WTC11 (cell line): ENCODE measurements at regions not wholly inside any gene's neighbourhood (a gene's known extent, or its start where the extent isn't known, plus 50 kb on each side); places are given as distances from the start of the nearest gene placed in this dataset.
"Not testable (repeated sequence)": the region's sequence is repeated elsewhere in the genome, so short reads cannot be mapped to it uniquely, and the experiment has no call there.

Source experiments
- ATAC-seq: fragments of 200-7000 bp; cut with Tn5 transposase; 2 replicates; pipeline ENCODE4 v1.10.0; 2021; ENCODE audit warnings: mild to moderate bottlenecking, moderate library complexity
- CTCF ChIA-PET: fragments of 300-600 bp; sonication (Branson Sonifier 250); formaldehyde crosslinking; loops from one replicate; lab custom pipeline; 2021; ENCODE audit warnings: antibody characterized with exemption; lab: Charles Lee
- POLR2A ChIA-PET: fragments of 350-600 bp; sonication (Branson Sonifier 250); formaldehyde crosslinking; loops from one replicate; lab custom pipeline; 2021; ENCODE audit warnings: antibody characterized with exemption; lab: Charles Lee
- DNase-seq: peaks from one replicate; pipeline ENCODE4 v3.0.0; 2021; ENCODE audit warnings: low spot score
- H3K27ac Mint-ChIP-seq: 2 replicates; pipeline ENCODE4 v1.8.0; 2021; ENCODE audit warnings: mixed read lengths
- H3K27me3 Mint-ChIP-seq: 2 replicates; pipeline ENCODE4 v1.8.0; 2021; ENCODE audit warnings: low read depth, mild to moderate bottlenecking, moderate library complexity, mixed read lengths
- H3K36me3 Mint-ChIP-seq: 2 replicates; pipeline ENCODE4 v1.8.0; 2021; ENCODE audit warnings: mixed read lengths
- H3K4me1 Mint-ChIP-seq: 2 replicates; pipeline ENCODE4 v1.8.0; 2022; ENCODE audit warnings: mixed read lengths
- H3K4me3 Mint-ChIP-seq: 2 replicates; pipeline ENCODE4 v1.8.0; 2021; ENCODE audit warnings: mild to moderate bottlenecking, moderate library complexity, mixed read lengths
- H3K9me3 Mint-ChIP-seq: 2 replicates; pipeline ENCODE4 v1.8.0; 2021; ENCODE audit warnings: mixed read lengths
- FOXK1 ChIP-seq: sonication (generic); formaldehyde crosslinking; IDR thresholded peaks from 2 replicates; pipeline ENCODE4 v1.8.0; 2022; ENCODE audit warnings: mild to moderate bottlenecking, moderate library complexity, missing genetic modification reagents
- GABPB1 ChIP-seq: sonication (generic); formaldehyde crosslinking; IDR thresholded peaks from 2 replicates; pipeline ENCODE4 v1.8.1; 2023; ENCODE audit warnings: mild to moderate bottlenecking, missing genetic modification reagents
- MYBL2 ChIP-seq: sonication (generic); formaldehyde crosslinking; IDR thresholded peaks from 2 replicates; pipeline ENCODE4 v1.8.1; 2023; ENCODE audit warnings: mild to moderate bottlenecking, moderate library complexity, missing genetic modification reagents
- NFE2L1 ChIP-seq: sonication (generic); formaldehyde crosslinking; IDR thresholded peaks from 2 replicates; pipeline ENCODE4 v1.8.1; 2023; ENCODE audit warnings: missing genetic modification reagents
- SMAD4 ChIP-seq: sonication (generic); formaldehyde crosslinking; IDR thresholded peaks from 2 replicates; pipeline ENCODE4 v1.8.0; 2022; ENCODE audit warnings: mild to moderate bottlenecking, missing genetic modification reagents
- SP1 ChIP-seq: sonication (generic); formaldehyde crosslinking; conservative IDR thresholded peaks from 2 replicates; pipeline ENCODE4 v1.8.1; 2022; ENCODE audit warnings: missing genetic modification reagents
- STAT6 ChIP-seq: sonication (generic); formaldehyde crosslinking; conservative IDR thresholded peaks from 2 replicates; pipeline ENCODE4 v1.8.1; 2023; ENCODE audit warnings: mild to moderate bottlenecking, low read depth, missing genetic modification reagents, moderate library complexity
- ZNF263 ChIP-seq: sonication (generic); formaldehyde crosslinking; IDR thresholded peaks from 2 replicates; pipeline ENCODE4 v1.8.1; 2022; ENCODE audit warnings: low read depth, mild to moderate bottlenecking, moderate library complexity, missing genetic modification reagents
- ZNF425 ChIP-seq: fragments of 250-450 bp; sonication (Bioruptor Pico); conservative IDR thresholded peaks from 2 replicates; pipeline ENCODE4 v1.9.0; 2021; ENCODE audit warnings: mild to moderate bottlenecking

GRCh38 chr9:76957258-76957657, 51.3 kb upstream of the PRUNE2 start:
- CTCF ChIA-PET, result no interaction called here
- TF ChIP-seq FOXK1 (CRISPR knock-in tag) (no peak), SP1 (CRISPR knock-in tag) (no peak), SMAD4 (CRISPR knock-in tag) (no peak), MYBL2 (no peak), STAT6 (CRISPR knock-in tag) (no peak), ZNF263 (no peak), ZNF425 (CRISPR knock-in tag) (no peak), NFE2L1 (CRISPR knock-in tag) (no peak), GABPB1 (CRISPR knock-in tag) (no peak)
- H3K36me3 Mint-ChIP-seq, result peaks cover 7% of the 10 kb centered on the region
- no peak for DNase-seq
- POLR2A ChIA-PET, result no interaction called here
- H3K4me3 Mint-ChIP-seq, result no peak overlapping the region
- no peak for ATAC-seq
- H3K27me3 Mint-ChIP-seq, result peaks cover 5% of the 10 kb centered on the region
- peaks cover 12% of the 10 kb centered on the region for H3K9me3 Mint-ChIP-seq
- peaks cover 2% of the 10 kb centered on the region; the same call in 1 of the 2 replicates for H3K4me1 Mint-ChIP-seq
- no peak overlapping the region for H3K27ac Mint-ChIP-seq

- POLR2A ChIA-PET, H3K27ac Mint-ChIP-seq, H3K4me3 Mint-ChIP-seq, ATAC-seq, CTCF ChIA-PET, H3K4me1 Mint-ChIP-seq, H3K36me3 Mint-ChIP-seq, H3K27me3 Mint-ChIP-seq, DNase-seq: not testable (repeated sequence)
- H3K9me3 Mint-ChIP-seq, result peaks cover 12% of the 10 kb centered on the region
These were observed 50.5 kb upstream of the PRUNE2 start for GRCh38 chr9:76956371-76956770.
